Gastrocnemius medialis (tissue), 4 donors: ENCODE measurements at regions not wholly inside any gene's neighbourhood (a gene's known extent, or its start where the extent isn't known, plus 50 kb on each side); places are given as distances from the start of the nearest gene placed in this dataset.
"Not testable (repeated sequence)": the region's sequence is repeated elsewhere in the genome, so short reads cannot be mapped to it uniquely, and the experiment has no call there.

ENCODE experiments used
- POLR2A ChIP-seq, 2 donors: fragments of 450-650 bp; IDR thresholded peaks; one replicate each; pipeline ENCODE4 v1.6.1; 2017; ENCODE audit warnings: antibody characterized with exemption in 2 of 2, mild to moderate bottlenecking in 2 of 2, moderate library complexity in 2 of 2
- TF ChIP-seq, protein P1 (sequence below), 5 experiments: fragments of 450-650 bp in 3 of 5; fragments of 200-600 bp in 2 of 5; sonication (generic) in 2 of 5; IDR thresholded peaks in 4 of 5; conservative IDR thresholded peaks in 1 of 5; 1 replicate in 4 of 5; 2 replicates in 1 of 5; pipeline ENCODE4 v1.5.1; 2016 to 2019; ENCODE audit warnings: antibody characterized with exemption in 5 of 5, mild to moderate bottlenecking in 3 of 5, moderate library complexity in 3 of 5

GRCh38 chr3:125762601-125763000, 167.3 kb upstream of the OSBPL11 start:
- TF ChIP-seq, protein P1, sequence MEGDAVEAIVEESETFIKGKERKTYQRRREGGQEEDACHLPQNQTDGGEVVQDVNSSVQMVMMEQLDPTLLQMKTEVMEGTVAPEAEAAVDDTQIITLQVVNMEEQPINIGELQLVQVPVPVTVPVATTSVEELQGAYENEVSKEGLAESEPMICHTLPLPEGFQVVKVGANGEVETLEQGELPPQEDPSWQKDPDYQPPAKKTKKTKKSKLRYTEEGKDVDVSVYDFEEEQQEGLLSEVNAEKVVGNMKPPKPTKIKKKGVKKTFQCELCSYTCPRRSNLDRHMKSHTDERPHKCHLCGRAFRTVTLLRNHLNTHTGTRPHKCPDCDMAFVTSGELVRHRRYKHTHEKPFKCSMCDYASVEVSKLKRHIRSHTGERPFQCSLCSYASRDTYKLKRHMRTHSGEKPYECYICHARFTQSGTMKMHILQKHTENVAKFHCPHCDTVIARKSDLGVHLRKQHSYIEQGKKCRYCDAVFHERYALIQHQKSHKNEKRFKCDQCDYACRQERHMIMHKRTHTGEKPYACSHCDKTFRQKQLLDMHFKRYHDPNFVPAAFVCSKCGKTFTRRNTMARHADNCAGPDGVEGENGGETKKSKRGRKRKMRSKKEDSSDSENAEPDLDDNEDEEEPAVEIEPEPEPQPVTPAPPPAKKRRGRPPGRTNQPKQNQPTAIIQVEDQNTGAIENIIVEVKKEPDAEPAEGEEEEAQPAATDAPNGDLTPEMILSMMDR (IDR thresholded peaks at IDR 0.05 in 4 of 5, conservative IDR thresholded peaks at IDR 0.05 in 1 of 5): not testable (repeated sequence)
- TF ChIP-seq POLR2A (IDR thresholded peaks at IDR 0.05): not testable (repeated sequence)
